ENCODE measurements at regions not wholly inside any gene's neighbourhood (a gene's known extent, or its start where the extent isn't known, plus 50 kb on each side); places are given as distances from the start of the nearest gene placed in this dataset.

- Mint-ChIP-seq H3K27ac (no peak overlapping the region), H3K36me3 (no peaks in the 10 kb centered on the region), H3K4me1 (no peaks in the 10 kb centered on the region), H3K4me3 (no peak overlapping the region), H3K27me3 (ENCODE audit: low read depth in 3 of 3) (no peaks in the 10 kb centered on the region), H3K9me3 (peaks cover 4 to 12% (median 7%) of the 10 kb centered on the region in 7 donors)
- Histone ChIP-seq H2AFZ (ENCODE audit: insufficient read depth, low read depth, low read length, poor library complexity, severe bottlenecking) (no peak overlapping the region), H3K9ac (ENCODE audit: insufficient read depth, low read length, poor library complexity, severe bottlenecking) (no peak overlapping the region), H3K9me3 (replicated peaks in 1 of 2; ENCODE audit: control insufficient read depth in 1 of 2, insufficient read depth in 1 of 2, low read length in 2 of 2) (peaks cover 6 to 9% of the 10 kb centered on the region in 2 donors), H3K4me3 (replicated peaks in 1 of 3; ENCODE audit: low read depth in 2 of 3, low read length in 3 of 3) (no peak overlapping the region), H3K4me2 (replicated peaks; ENCODE audit: extremely low read depth, low read length, poor library complexity, severe bottlenecking) (no peak overlapping the region), H3K4me1 (ENCODE audit: control insufficient read depth in 1 of 2, insufficient read depth in 2 of 2, low read length in 2 of 2) (no peaks in the 10 kb centered on the region), H3K27ac (ENCODE audit: low read depth in 1 of 2, low read length in 2 of 2) (no peak overlapping the region), H3K36me3 (replicated peaks in 1 of 2; ENCODE audit: control insufficient read depth in 1 of 2, insufficient read depth in 2 of 2, low read length in 2 of 2) (no peaks in the 10 kb centered on the region), H3K79me2 (ENCODE audit: insufficient read depth, low read length) (no peaks in the 10 kb centered on the region), H3K27me3 (ENCODE audit: control insufficient read depth in 2 of 2, insufficient read depth in 2 of 2, low read length in 2 of 2) (no peaks in the 10 kb centered on the region), H4K20me1 (ENCODE audit: insufficient read depth, low read length) (no peaks in the 10 kb centered on the region)
- no peak for DNase-seq
- TF ChIP-seq CTCF (IDR thresholded peaks at IDR 0.05) = no peak
- no CpG with 5 or more reads among the region's 3 CpGs for WGBS (ENCODE audit: insufficient coverage)
- intact Hi-C loops (cut with micrococcal nuclease) = no loop called here
These were observed 956.5 kb downstream of the CDH18 start for GRCh38 chr5:19031491-19031890.

GRCh38 chr5:19035816-19036215 is 952.2 kb downstream of the CDH18 start:
- H3K27ac ChIP-seq (ENCODE audit: low read depth in 1 of 2, low read length in 2 of 2) = no peak overlapping the region
- H3K9me3 ChIP-seq (replicated peaks in 1 of 2; ENCODE audit: control insufficient read depth in 1 of 2, insufficient read depth in 1 of 2, low read length in 2 of 2) = peaks cover 0 to 1% of the 10 kb centered on the region in 2 donors
- H2AFZ ChIP-seq (ENCODE audit: insufficient read depth, low read depth, low read length, poor library complexity, severe bottlenecking) = no peak overlapping the region
- no peaks in the 10 kb centered on the region for H3K27me3 Mint-ChIP-seq (ENCODE audit: low read depth in 3 of 3)
- H3K4me2 ChIP-seq (replicated peaks; ENCODE audit: extremely low read depth, low read length, poor library complexity, severe bottlenecking) = no peak overlapping the region
- H3K4me3 Mint-ChIP-seq = no peak overlapping the region
- WGBS (ENCODE audit: insufficient coverage) = 36% methylated on average over 1 of the region's 1 CpG
- no peaks in the 10 kb centered on the region for H3K36me3 ChIP-seq (replicated peaks in 1 of 2; ENCODE audit: control insufficient read depth in 1 of 2, insufficient read depth in 2 of 2, low read length in 2 of 2)
- no peak for DNase-seq
- H4K20me1 ChIP-seq (ENCODE audit: insufficient read depth, low read length) = no peaks in the 10 kb centered on the region
- TF ChIP-seq CTCF (IDR thresholded peaks at IDR 0.05) = no peak
- H3K79me2 ChIP-seq (ENCODE audit: insufficient read depth, low read length) = no peaks in the 10 kb centered on the region
- H3K9me3 Mint-ChIP-seq = peaks cover 0 to 5% (median 2%) of the 10 kb centered on the region in 7 donors
- intact Hi-C loops (cut with micrococcal nuclease) = no loop called here
- H3K4me1 Mint-ChIP-seq = no peaks in the 10 kb centered on the region
- no peaks in the 10 kb centered on the region for H3K36me3 Mint-ChIP-seq
- no peak overlapping the region for H3K9ac ChIP-seq (ENCODE audit: insufficient read depth, low read length, poor library complexity, severe bottlenecking)
- no peak overlapping the region for H3K4me3 ChIP-seq (replicated peaks in 1 of 3; ENCODE audit: low read depth in 2 of 3, low read length in 3 of 3)
- no peaks in the 10 kb centered on the region for H3K4me1 ChIP-seq (ENCODE audit: control insufficient read depth in 1 of 2, insufficient read depth in 2 of 2, low read length in 2 of 2)
- H3K27me3 ChIP-seq (ENCODE audit: control insufficient read depth in 2 of 2, insufficient read depth in 2 of 2, low read length in 2 of 2) = no peaks in the 10 kb centered on the region
- no peak overlapping the region for H3K27ac Mint-ChIP-seq

Measured in CD14-positive monocyte (primary cell).